Vagina (tissue), 2 donors: ENCODE measurements at regions not wholly inside any gene's neighbourhood (a gene's known extent, or its start where the extent isn't known, plus 50 kb on each side); places are given as distances from the start of the nearest gene placed in this dataset.
"Not testable (repeated sequence)": the region's sequence is repeated elsewhere in the genome, so short reads cannot be mapped to it uniquely, and the experiment has no call there.

Source experiments
- DNase-seq, 2 donors: peaks; one replicate each; pipeline ENCODE4 v3.0.0-alpha.2; 2017; ENCODE audit errors: extremely low spot score in 2 of 2
- H3K27ac ChIP-seq: fragments of 200-600 bp; sonication (generic); one replicate; pipeline ENCODE4 v1.5.1; 2019
- H3K27me3 ChIP-seq: fragments of 200-600 bp; sonication (generic); one replicate; pipeline ENCODE4 v1.5.1; 2019
- H3K36me3 ChIP-seq, 2 donors: fragments of 200-600 bp; sonication (generic); one replicate each; pipeline ENCODE4 v1.5.1; 2017 to 2019
- H3K4me1 ChIP-seq: fragments of 200-600 bp; sonication (generic); one replicate; pipeline ENCODE4 v1.5.1; 2019
- H3K4me3 ChIP-seq, 2 donors: fragments of 200-600 bp; sonication (generic); 1 replicate in 1 of 2; 2 replicates in 1 of 2; pipeline ENCODE4 v1.5.1; 2016 to 2019
- H3K9me3 ChIP-seq: fragments of 200-600 bp; sonication (generic); one replicate; pipeline ENCODE4 v1.5.1; 2019
- CTCF ChIP-seq, 3 experiments: fragments of 450-650 bp in 2 of 3; fragments of 200-600 bp in 1 of 3; sonication (generic) in 1 of 3; IDR thresholded peaks; one replicate each; pipeline ENCODE4 v1.5.1; 2017 to 2019; ENCODE audit warnings: antibody characterized with exemption in 3 of 3, mild to moderate bottlenecking in 2 of 3, moderate library complexity in 2 of 3
- POLR2A ChIP-seq, 2 donors: fragments of 450-650 bp; IDR thresholded peaks; one replicate each; pipeline ENCODE4 v1.6.1; 2017; ENCODE audit warnings: antibody characterized with exemption in 2 of 2, mild to moderate bottlenecking in 2 of 2, moderate library complexity in 2 of 2
- POLR2AphosphoS5 ChIP-seq, 2 donors: sonication (generic); formaldehyde crosslinking; IDR thresholded peaks; one replicate each; pipeline ENCODE4 v1.9.0; 2017; ENCODE audit warnings: antibody characterized with exemption in 2 of 2, mild to moderate bottlenecking in 2 of 2, low read depth in 1 of 2; ENCODE audit not compliant: insufficient read depth in 1 of 2
- intact Hi-C: fragments of 100-400 bp; cut with DNase I; formaldehyde crosslinking; loops from one replicate; pipeline ENCODE4 v1.15.1; 2023

- H3K4me1 ChIP-seq: no peaks in the 10 kb centered on the region
- H3K9me3 ChIP-seq: no peaks in the 10 kb centered on the region
- H3K27ac ChIP-seq: no peak overlapping the region
- H3K4me3 ChIP-seq: no peak overlapping the region
- H3K36me3 ChIP-seq: no peaks in the 10 kb centered on the region
- intact Hi-C loops: no loop called here
- DNase-seq: no peak
- H3K27me3 ChIP-seq: no peaks in the 10 kb centered on the region
- TF ChIP-seq CTCF (IDR thresholded peaks at IDR 0.05) (no peak), POLR2A (IDR thresholded peaks at IDR 0.05) (no peak), POLR2AphosphoS5 (IDR thresholded peaks at IDR 0.05; ENCODE audit: insufficient read depth in 1 of 2, low read depth in 1 of 2) (no peak)
These were observed 240.2 kb upstream of the IL12A start for GRCh38 chr3:159748425-159748824.

- intact Hi-C loops: no loop called here
- TF ChIP-seq POLR2A (IDR thresholded peaks at IDR 0.05) (no peak), CTCF (IDR thresholded peaks at IDR 0.05) (no peak), POLR2AphosphoS5 (IDR thresholded peaks at IDR 0.05; ENCODE audit: insufficient read depth in 1 of 2, low read depth in 1 of 2) (no peak)
- H3K36me3 ChIP-seq: no peaks in the 10 kb centered on the region
- no peaks in the 10 kb centered on the region for H3K4me1 ChIP-seq
- no peaks in the 10 kb centered on the region for H3K9me3 ChIP-seq
- DNase-seq: no peak
- H3K4me3 ChIP-seq: no peak overlapping the region
- no peak overlapping the region for H3K27ac ChIP-seq
- H3K27me3 ChIP-seq: no peaks in the 10 kb centered on the region
These were observed 239.2 kb upstream of the IL12A start for GRCh38 chr3:159749406-159749805.

- no peak overlapping the region for H3K4me3 ChIP-seq
- no peaks in the 10 kb centered on the region for H3K36me3 ChIP-seq
- TF ChIP-seq POLR2AphosphoS5 (IDR thresholded peaks at IDR 0.05; ENCODE audit: insufficient read depth in 1 of 2, low read depth in 1 of 2) (no peak), POLR2A (IDR thresholded peaks at IDR 0.05) (no peak), CTCF (IDR thresholded peaks at IDR 0.05) (no peak)
- no peaks in the 10 kb centered on the region for H3K9me3 ChIP-seq
- no peak for DNase-seq
- no peak overlapping the region for H3K27ac ChIP-seq
- no peaks in the 10 kb centered on the region for H3K4me1 ChIP-seq
- no peaks in the 10 kb centered on the region for H3K27me3 ChIP-seq
- intact Hi-C loops: no loop called here
These were observed 237.5 kb upstream of the IL12A start for GRCh38 chr3:159751146-159751545.

GRCh38 chr3:159751752-159752151 lies 236.9 kb upstream of the IL12A start:
- no peaks in the 10 kb centered on the region for H3K4me1 ChIP-seq
- H3K9me3 ChIP-seq: no peaks in the 10 kb centered on the region
- H3K4me3 ChIP-seq: no peak overlapping the region
- intact Hi-C loops: no loop called here
- H3K27ac ChIP-seq: no peak overlapping the region
- DNase-seq: no peak
- H3K36me3 ChIP-seq: no peaks in the 10 kb centered on the region
- no peaks in the 10 kb centered on the region for H3K27me3 ChIP-seq
- TF ChIP-seq POLR2A (IDR thresholded peaks at IDR 0.05) (no peak), POLR2AphosphoS5 (IDR thresholded peaks at IDR 0.05; ENCODE audit: insufficient read depth in 1 of 2, low read depth in 1 of 2) (no peak), CTCF (IDR thresholded peaks at IDR 0.05) (no peak)

GRCh38 chr3:159756279-159757207 lies 232.1 kb upstream of the IL12A start:
- H3K27ac ChIP-seq, H3K36me3 ChIP-seq, H3K9me3 ChIP-seq, H3K4me3 ChIP-seq, H3K4me1 ChIP-seq, intact Hi-C loops, H3K27me3 ChIP-seq, DNase-seq: not testable (repeated sequence)
